NT2/D1 (cell line): ENCODE measurements at regions not wholly inside any gene's neighbourhood (a gene's known extent, or its start where the extent isn't known, plus 50 kb on each side); places are given as distances from the start of the nearest gene placed in this dataset.

Experiments used
- SUZ12 ChIP-seq: IDR thresholded peaks from 2 replicates; pipeline ENCODE4 v1.6.1; 2011; ENCODE audit not compliant: insufficient read length, insufficient read depth; ENCODE audit errors: extremely low read depth
- YY1 ChIP-seq: IDR thresholded peaks from 2 replicates; pipeline ENCODE4 v1.6.1; 2011; ENCODE audit not compliant: insufficient read length, insufficient read depth

- TF ChIP-seq YY1 (no peak), SUZ12 (no peak)
Observed at GRCh38 chr11:131064373-131064991, 148.2 kb upstream of the SNX19 start.
